HepG2 (cell line): ENCODE measurements at regions not wholly inside any gene's neighbourhood (a gene's known extent, or its start where the extent isn't known, plus 50 kb on each side); places are given as distances from the start of the nearest gene placed in this dataset.

ENCODE experiments used
- ATAC-seq: fragments of 200-7000 bp; cut with Tn5 transposase; 3 replicates; pipeline ENCODE4 v1.9.1; 2020; ENCODE audit warnings: mild to moderate bottlenecking, moderate library complexity
- BruUV-seq: library from RNA; stranded (reverse); fragments of 400-500 nt; replicated peaks from 2 replicates; lab custom pipeline; 2021; lab: Mats Ljungman, UMichigan
- CTCF ChIA-PET: fragments of 300-600 bp; formaldehyde crosslinking; extraction: SDS; loops from one replicate; lab custom pipeline; 2021; ENCODE audit warnings: low total read pairs, inconsistent platforms, low intra/inter-chr PET ratio; lab: Yijun Ruan, JAX
- POLR2A ChIA-PET: fragments of 350-600 bp; sonication (Branson Sonifier 250); formaldehyde crosslinking; loops from one replicate; lab custom pipeline; 2020; ENCODE audit warnings: antibody characterized with exemption, inconsistent platforms; lab: Yijun Ruan, JAX
- DNase-seq: peaks from one replicate; pipeline ENCODE4 v3.0.0-alpha.2; 2015; ENCODE audit warnings: low spot score
- FAIRE-seq: peaks from 3 replicates; lab custom pipeline; 2011; peaks lifted over from hg19 to GRCh38; lab: Jason Lieb, UNC
- H2AFZ ChIP-seq: one replicate; pipeline ENCODE4 v1.6.1; 2011; ENCODE audit warnings: low read length, inconsistent platforms
- H3K27ac ChIP-seq: fragments of 300-600 bp; 3 replicates; pipeline ENCODE4 v1.8.0; 2011; ENCODE audit warnings: mixed run types, mild to moderate bottlenecking, mixed read lengths, low read length, inconsistent platforms; ENCODE audit not compliant: insufficient read depth; ENCODE audit errors: extremely low read length
- H3K27me3 ChIP-seq, 2 experiments: fragments of 200-600 bp in 1 of 2; 2 replicates in 1 of 2; 3 replicates in 1 of 2; pipeline versions ENCODE4 v1.6.0 to v1.8.0; 2011; ENCODE audit warnings: low read length in 2 of 2, mild to moderate bottlenecking in 2 of 2, moderate library complexity in 2 of 2, inconsistent platforms in 1 of 2; ENCODE audit not compliant: insufficient read depth in 2 of 2, control insufficient read depth in 1 of 2
- H3K36me3 ChIP-seq, 2 experiments: fragments of 200-600 bp in 1 of 2; replicated peaks in 1 of 2; 2 replicates in 1 of 2; 3 replicates in 1 of 2; pipeline versions ENCODE4 v1.5.1 to v1.8.0; 2011; ENCODE audit warnings: low read length in 2 of 2, inconsistent platforms in 1 of 2; ENCODE audit not compliant: insufficient read depth in 2 of 2, control insufficient read depth in 1 of 2
- H3K4me1 ChIP-seq: 2 replicates; pipeline ENCODE4 v1.5.1; 2012; ENCODE audit warnings: low read length, inconsistent platforms; ENCODE audit not compliant: insufficient read depth
- H3K4me2 ChIP-seq: 2 replicates; pipeline ENCODE4 v1.6.0; 2011; ENCODE audit warnings: low read depth, low read length, inconsistent platforms
- H3K4me3 ChIP-seq, 3 experiments: fragments of 200-600 bp in 1 of 3; sonication (generic), shearing (Covaris generic) in 1 of 3; replicated peaks in 1 of 3; 2 replicates each; pipeline ENCODE4 v1.5.1; 2011 to 2016; ENCODE audit warnings: low read length in 3 of 3, inconsistent platforms in 2 of 3, low read depth in 2 of 3, mild to moderate bottlenecking in 2 of 3, control low read depth in 1 of 3, mixed read lengths in 1 of 3; ENCODE audit not compliant: insufficient read depth in 1 of 3
- H3K79me2 ChIP-seq: one replicate; pipeline ENCODE4 v1.6.1; 2011; ENCODE audit warnings: low read length, inconsistent platforms; ENCODE audit not compliant: insufficient read depth
- H3K9ac ChIP-seq: 2 replicates; pipeline ENCODE4 v1.6.0; 2011; ENCODE audit warnings: mild to moderate bottlenecking, low read depth, low read length, inconsistent platforms; ENCODE audit not compliant: insufficient read depth
- H3K9me3 ChIP-seq: 2 replicates; pipeline ENCODE4 v1.5.1; 2012; ENCODE audit warnings: mild to moderate bottlenecking, low read length
- H4K20me1 ChIP-seq: 2 replicates; pipeline ENCODE4 v1.6.0; 2011; ENCODE audit warnings: inconsistent platforms, mild to moderate bottlenecking, low read length, moderate library complexity; ENCODE audit not compliant: insufficient read depth
- ESRRA ChIP-seq: sonication (generic); formaldehyde crosslinking; IDR thresholded peaks from 2 replicates; pipeline ENCODE4 v1.5.1; 2020; ENCODE audit warnings: mild to moderate bottlenecking, low read depth, missing genetic modification reagents
- MEIS1 ChIP-seq: sonication (generic); formaldehyde crosslinking; IDR thresholded peaks from 2 replicates; pipeline ENCODE4 v1.9.0; 2021; ENCODE audit warnings: mild to moderate bottlenecking, missing genetic modification reagents, moderate library complexity, borderline replicate concordance
- MIER3 ChIP-seq: IDR thresholded peaks from 2 replicates; pipeline ENCODE4 v1.6.1; 2016; ENCODE audit warnings: missing compliant biosample characterization, borderline replicate concordance
- PHF5A ChIP-seq: IDR thresholded peaks from one replicate; pipeline ENCODE4 v1.6.1; 2018; ENCODE audit warnings: low read depth, missing genetic modification reagents; ENCODE audit not compliant: unreplicated experiment
- THAP11 ChIP-seq: IDR thresholded peaks from 2 replicates; pipeline ENCODE4 v1.6.1; 2016; ENCODE audit warnings: missing biosample characterization, missing genetic modification reagents
- ZNF331 ChIP-seq: sonication (generic); formaldehyde crosslinking; IDR thresholded peaks from 2 replicates; pipeline ENCODE4 v1.4.0; 2020; ENCODE audit warnings: missing genetic modification reagents
- ZNF543 ChIP-seq: sonication (generic); formaldehyde crosslinking; IDR thresholded peaks from 2 replicates; pipeline ENCODE4 v1.4.0; 2020; ENCODE audit warnings: mild to moderate bottlenecking, missing genetic modification reagents
- ZNF570 ChIP-seq: sonication (generic); formaldehyde crosslinking; IDR thresholded peaks from 2 replicates; pipeline ENCODE4 v1.4.0; 2020; ENCODE audit warnings: mild to moderate bottlenecking, missing genetic modification reagents, borderline replicate concordance
- ZNF589 ChIP-seq: sonication (generic); formaldehyde crosslinking; conservative IDR thresholded peaks from 2 replicates; pipeline ENCODE4 v1.8.0; 2022; ENCODE audit warnings: mild to moderate bottlenecking, moderate library complexity, missing genetic modification reagents
- ZNF629 ChIP-seq: sonication (generic); formaldehyde crosslinking; conservative IDR thresholded peaks from 2 replicates; pipeline ENCODE4 v1.5.0; 2020; ENCODE audit warnings: missing genetic modification reagents
- ZNF781 ChIP-seq: sonication (generic); formaldehyde crosslinking; IDR thresholded peaks from 2 replicates; pipeline ENCODE4 v1.5.1; 2020; ENCODE audit warnings: borderline replicate concordance, mild to moderate bottlenecking, missing genetic modification reagents; ENCODE audit errors: not compliant biosample characterization
- WGBS: methylation state at CpG from one replicate; pipeline ENCODE4 v1.1.6; 2017; ENCODE audit warnings: low lambda C conversion rate; 5-methylcytosine and 5-hydroxymethylcytosine counted together
- in situ Hi-C: cut with HindIII; loops from 2 replicates; pipeline ENCODE4 v1.10.0; 2017; ENCODE audit warnings: low pct_unique_long_range_greater_than_20kb; ENCODE audit not compliant: extremely low pct_ligation_motif_present
- intact Hi-C: fragments of 100-400 bp; cut with micrococcal nuclease; formaldehyde crosslinking; loops from one replicate; pipeline ENCODE4 v1.10.0; 2022; ENCODE audit not compliant: unreplicated experiment
- TF ChIP-seq, protein P1 (sequence below): sonication (generic); formaldehyde crosslinking; IDR thresholded peaks from 2 replicates; pipeline ENCODE4 v1.4.0; 2020; ENCODE audit warnings: mild to moderate bottlenecking, missing genetic modification reagents
- TF ChIP-seq, protein P2 (sequence below), 2 experiments: fragments of 450-650 bp in 1 of 2; sonication (generic) in 1 of 2; formaldehyde crosslinking; IDR thresholded peaks; 2 replicates each; pipeline versions ENCODE4 v1.5.0 to v1.8.0; 2020 to 2022; ENCODE audit warnings: mild to moderate bottlenecking in 1 of 2, missing genetic modification reagents in 1 of 2
- TF ChIP-seq, protein P3 (sequence below): sonication (generic); formaldehyde crosslinking; IDR thresholded peaks from 2 replicates; pipeline ENCODE4 v1.4.0; 2020; ENCODE audit warnings: missing genetic modification reagents
- TF ChIP-seq, protein P4 (sequence below): sonication (generic); formaldehyde crosslinking; IDR thresholded peaks from 2 replicates; pipeline ENCODE4 v1.4.0; 2020; ENCODE audit warnings: mild to moderate bottlenecking, missing genetic modification reagents

DNA sequence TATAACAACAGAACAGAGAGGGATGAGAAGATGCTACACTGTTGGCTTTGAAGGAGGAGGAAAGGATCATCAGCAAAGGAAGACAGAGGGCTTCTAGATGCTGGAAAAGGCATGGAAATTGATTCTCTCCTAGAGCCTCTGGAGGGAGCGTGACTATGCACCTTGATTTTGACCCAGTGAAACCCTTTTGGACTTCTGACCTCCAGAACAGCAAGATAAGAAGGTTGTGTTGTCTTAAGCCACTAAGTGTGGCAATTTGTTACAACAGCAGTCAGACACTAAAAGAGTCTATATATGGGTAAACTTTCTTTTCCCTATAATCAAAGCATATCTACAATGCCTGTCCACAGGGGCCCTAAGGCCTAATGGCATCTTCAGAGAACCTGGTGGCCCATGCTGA lies 56.1 kb upstream of the MVB12B start:
- no peak for DNase-seq
- H3K79me2 ChIP-seq, result no peaks in the 10 kb centered on the region
- no peak overlapping the region for H3K27ac ChIP-seq
- no peak overlapping the region for H3K4me3 ChIP-seq
- WGBS, result 14% methylated on average over 1 of the region's 1 CpG
- ATAC-seq, result no peak
- intact Hi-C loops, result no loop called here
- TF ChIP-seq ZNF543 (CRISPR knock-in tag), result no peak
- no peak for TF ChIP-seq MIER3
- no peak for TF ChIP-seq ZNF570 (CRISPR knock-in tag)
- no peak for TF ChIP-seq ZNF589 (CRISPR knock-in tag)
- no peak for TF ChIP-seq ZNF781 (CRISPR knock-in tag)
- TF ChIP-seq, protein P1, sequence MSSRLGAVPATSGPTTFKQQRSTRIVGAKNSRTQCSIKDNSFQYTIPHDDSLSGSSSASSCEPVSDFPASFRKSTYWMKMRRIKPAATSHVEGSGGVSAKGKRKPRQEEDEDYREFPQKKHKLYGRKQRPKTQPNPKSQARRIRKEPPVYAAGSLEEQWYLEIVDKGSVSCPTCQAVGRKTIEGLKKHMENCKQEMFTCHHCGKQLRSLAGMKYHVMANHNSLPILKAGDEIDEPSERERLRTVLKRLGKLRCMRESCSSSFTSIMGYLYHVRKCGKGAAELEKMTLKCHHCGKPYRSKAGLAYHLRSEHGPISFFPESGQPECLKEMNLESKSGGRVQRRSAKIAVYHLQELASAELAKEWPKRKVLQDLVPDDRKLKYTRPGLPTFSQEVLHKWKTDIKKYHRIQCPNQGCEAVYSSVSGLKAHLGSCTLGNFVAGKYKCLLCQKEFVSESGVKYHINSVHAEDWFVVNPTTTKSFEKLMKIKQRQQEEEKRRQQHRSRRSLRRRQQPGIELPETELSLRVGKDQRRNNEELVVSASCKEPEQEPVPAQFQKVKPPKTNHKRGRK (CRISPR knock-in tag), result no peak
- no peak for TF ChIP-seq ZNF629 (CRISPR knock-in tag)
- TF ChIP-seq, protein P2, sequence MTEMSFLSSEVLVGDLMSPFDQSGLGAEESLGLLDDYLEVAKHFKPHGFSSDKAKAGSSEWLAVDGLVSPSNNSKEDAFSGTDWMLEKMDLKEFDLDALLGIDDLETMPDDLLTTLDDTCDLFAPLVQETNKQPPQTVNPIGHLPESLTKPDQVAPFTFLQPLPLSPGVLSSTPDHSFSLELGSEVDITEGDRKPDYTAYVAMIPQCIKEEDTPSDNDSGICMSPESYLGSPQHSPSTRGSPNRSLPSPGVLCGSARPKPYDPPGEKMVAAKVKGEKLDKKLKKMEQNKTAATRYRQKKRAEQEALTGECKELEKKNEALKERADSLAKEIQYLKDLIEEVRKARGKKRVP (CRISPR knock-in tag; IDR thresholded peaks at IDR 0.05), result no peak
- no peak for TF ChIP-seq ZNF331
- TF ChIP-seq ESRRA (CRISPR knock-in tag), result no peak
- no peak for TF ChIP-seq THAP11 (CRISPR knock-in tag)
- no peak for TF ChIP-seq MEIS1 (CRISPR knock-in tag)
- TF ChIP-seq PHF5A (CRISPR knock-in tag), result no peak
- TF ChIP-seq, protein P3, sequence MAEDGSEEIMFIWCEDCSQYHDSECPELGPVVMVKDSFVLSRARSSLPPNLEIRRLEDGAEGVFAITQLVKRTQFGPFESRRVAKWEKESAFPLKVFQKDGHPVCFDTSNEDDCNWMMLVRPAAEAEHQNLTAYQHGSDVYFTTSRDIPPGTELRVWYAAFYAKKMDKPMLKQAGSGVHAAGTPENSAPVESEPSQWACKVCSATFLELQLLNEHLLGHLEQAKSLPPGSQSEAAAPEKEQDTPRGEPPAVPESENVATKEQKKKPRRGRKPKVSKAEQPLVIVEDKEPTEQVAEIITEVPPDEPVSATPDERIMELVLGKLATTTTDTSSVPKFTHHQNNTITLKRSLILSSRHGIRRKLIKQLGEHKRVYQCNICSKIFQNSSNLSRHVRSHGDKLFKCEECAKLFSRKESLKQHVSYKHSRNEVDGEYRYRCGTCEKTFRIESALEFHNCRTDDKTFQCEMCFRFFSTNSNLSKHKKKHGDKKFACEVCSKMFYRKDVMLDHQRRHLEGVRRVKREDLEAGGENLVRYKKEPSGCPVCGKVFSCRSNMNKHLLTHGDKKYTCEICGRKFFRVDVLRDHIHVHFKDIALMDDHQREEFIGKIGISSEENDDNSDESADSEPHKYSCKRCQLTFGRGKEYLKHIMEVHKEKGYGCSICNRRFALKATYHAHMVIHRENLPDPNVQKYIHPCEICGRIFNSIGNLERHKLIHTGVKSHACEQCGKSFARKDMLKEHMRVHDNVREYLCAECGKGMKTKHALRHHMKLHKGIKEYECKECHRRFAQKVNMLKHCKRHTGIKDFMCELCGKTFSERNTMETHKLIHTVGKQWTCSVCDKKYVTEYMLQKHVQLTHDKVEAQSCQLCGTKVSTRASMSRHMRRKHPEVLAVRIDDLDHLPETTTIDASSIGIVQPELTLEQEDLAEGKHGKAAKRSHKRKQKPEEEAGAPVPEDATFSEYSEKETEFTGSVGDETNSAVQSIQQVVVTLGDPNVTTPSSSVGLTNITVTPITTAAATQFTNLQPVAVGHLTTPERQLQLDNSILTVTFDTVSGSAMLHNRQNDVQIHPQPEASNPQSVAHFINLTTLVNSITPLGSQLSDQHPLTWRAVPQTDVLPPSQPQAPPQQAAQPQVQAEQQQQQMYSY (CRISPR knock-in tag), result no peak
- TF ChIP-seq, protein P4, sequence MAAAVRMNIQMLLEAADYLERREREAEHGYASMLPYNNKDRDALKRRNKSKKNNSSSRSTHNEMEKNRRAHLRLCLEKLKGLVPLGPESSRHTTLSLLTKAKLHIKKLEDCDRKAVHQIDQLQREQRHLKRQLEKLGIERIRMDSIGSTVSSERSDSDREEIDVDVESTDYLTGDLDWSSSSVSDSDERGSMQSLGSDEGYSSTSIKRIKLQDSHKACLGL (CRISPR knock-in tag), result no peak
- TF ChIP-seq, all 625 proteins: peak for 0
- in situ Hi-C loops, result no loop called here
- POLR2A ChIA-PET, result no interaction called here
- no peak overlapping the region for H3K9ac ChIP-seq
- H3K36me3 ChIP-seq, result no peaks in the 10 kb centered on the region
- no peaks in the 10 kb centered on the region for H3K9me3 ChIP-seq
- H4K20me1 ChIP-seq, result no peaks in the 10 kb centered on the region
- no TSS peak for BruUV-seq
- FAIRE-seq, result no peak
- no peak overlapping the region for H3K4me2 ChIP-seq
- peaks cover 1 to 27% of the 10 kb centered on the region in 2 experiments; a peak in 4 of 5 replicates for H3K27me3 ChIP-seq
- H3K4me1 ChIP-seq, result no peaks in the 10 kb centered on the region
- H2AFZ ChIP-seq, result no peak overlapping the region
- CTCF ChIA-PET, result no interaction called here
